Sigmoid colon (tissue), 4 donors: ENCODE measurements at regions not wholly inside any gene's neighbourhood (a gene's known extent, or its start where the extent isn't known, plus 50 kb on each side); places are given as distances from the start of the nearest gene placed in this dataset.

Experiments
- CTCF ChIP-seq, 4 experiments: fragments of 450-650 bp in 3 of 4; fragments of 200-600 bp in 1 of 4; IDR thresholded peaks; one replicate each; pipeline ENCODE4 v1.5.1; 2016 to 2019; ENCODE audit warnings: antibody characterized with exemption in 4 of 4, mild to moderate bottlenecking in 3 of 4, moderate library complexity in 2 of 4
- POLR2A ChIP-seq, 2 donors: fragments of 450-650 bp; IDR thresholded peaks; one replicate each; pipeline ENCODE4 v1.6.1; 2016; ENCODE audit warnings: antibody characterized with exemption in 2 of 2, mild to moderate bottlenecking in 2 of 2, moderate library complexity in 2 of 2
- POLR2AphosphoS5 ChIP-seq, 4 donors: sonication (generic); formaldehyde crosslinking; IDR thresholded peaks; one replicate each; pipeline ENCODE4 v1.6.1; 2017; ENCODE audit warnings: antibody characterized with exemption in 4 of 4

GRCh38 chr15:53193149-53193548 is 403.0 kb upstream of the ONECUT1 start:
- TF ChIP-seq CTCF (IDR thresholded peaks at IDR 0.05) (no peak), POLR2A (IDR thresholded peaks at IDR 0.05) (no peak), POLR2AphosphoS5 (IDR thresholded peaks at IDR 0.05) (no peak)
